GM13976 (cell line): ENCODE measurements at regions not wholly inside any gene's neighbourhood (a gene's known extent, or its start where the extent isn't known, plus 50 kb on each side); places are given as distances from the start of the nearest gene placed in this dataset.

ENCODE experiments used
- DNase-seq: peaks from one replicate; pipeline ENCODE4 v3.0.0; 2012; ENCODE audit warnings: low spot score
- in situ Hi-C: fragments of 300-500 bp; cut with MboI; formaldehyde crosslinking; loops from one replicate; pipeline ENCODE4 v1.12.0; 2022; ENCODE audit warnings: low sequenced_read_pairs, mixed read lengths, inconsistent platforms; ENCODE audit not compliant: unreplicated experiment
- TF ChIP-seq, protein P1 (sequence below): IDR thresholded peaks from 2 replicates; pipeline ENCODE4 v1.5.1; 2012; ENCODE audit warnings: borderline replicate concordance, mild to moderate bottlenecking; ENCODE audit not compliant: insufficient read depth; ENCODE audit errors: extremely low read depth, missing control alignments, control extremely low read depth

DNA sequence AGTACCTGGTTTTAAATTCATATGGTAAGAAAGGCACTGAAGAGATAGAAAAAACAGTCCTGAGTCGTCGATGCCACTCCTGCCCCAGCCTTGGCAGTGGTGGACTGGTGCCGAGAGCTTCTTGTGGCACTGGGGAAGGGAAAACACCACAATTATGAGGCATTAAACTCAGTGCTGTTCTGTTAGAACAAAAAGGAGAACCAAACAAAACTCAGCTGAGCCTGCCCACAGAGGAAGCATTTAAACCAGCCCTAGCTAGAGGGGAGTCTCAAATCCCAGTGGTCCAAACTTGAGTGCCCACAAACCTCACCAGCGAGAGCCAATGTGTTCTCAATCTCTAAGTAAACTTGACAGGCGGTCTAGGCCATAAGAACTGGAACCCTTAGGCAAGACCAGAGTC, 1254.5 kb upstream of the FAM98A start:
- TF ChIP-seq, protein P1, sequence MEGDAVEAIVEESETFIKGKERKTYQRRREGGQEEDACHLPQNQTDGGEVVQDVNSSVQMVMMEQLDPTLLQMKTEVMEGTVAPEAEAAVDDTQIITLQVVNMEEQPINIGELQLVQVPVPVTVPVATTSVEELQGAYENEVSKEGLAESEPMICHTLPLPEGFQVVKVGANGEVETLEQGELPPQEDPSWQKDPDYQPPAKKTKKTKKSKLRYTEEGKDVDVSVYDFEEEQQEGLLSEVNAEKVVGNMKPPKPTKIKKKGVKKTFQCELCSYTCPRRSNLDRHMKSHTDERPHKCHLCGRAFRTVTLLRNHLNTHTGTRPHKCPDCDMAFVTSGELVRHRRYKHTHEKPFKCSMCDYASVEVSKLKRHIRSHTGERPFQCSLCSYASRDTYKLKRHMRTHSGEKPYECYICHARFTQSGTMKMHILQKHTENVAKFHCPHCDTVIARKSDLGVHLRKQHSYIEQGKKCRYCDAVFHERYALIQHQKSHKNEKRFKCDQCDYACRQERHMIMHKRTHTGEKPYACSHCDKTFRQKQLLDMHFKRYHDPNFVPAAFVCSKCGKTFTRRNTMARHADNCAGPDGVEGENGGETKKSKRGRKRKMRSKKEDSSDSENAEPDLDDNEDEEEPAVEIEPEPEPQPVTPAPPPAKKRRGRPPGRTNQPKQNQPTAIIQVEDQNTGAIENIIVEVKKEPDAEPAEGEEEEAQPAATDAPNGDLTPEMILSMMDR = no peak
- in situ Hi-C loops = no loop called here
- no peak for DNase-seq

DNA sequence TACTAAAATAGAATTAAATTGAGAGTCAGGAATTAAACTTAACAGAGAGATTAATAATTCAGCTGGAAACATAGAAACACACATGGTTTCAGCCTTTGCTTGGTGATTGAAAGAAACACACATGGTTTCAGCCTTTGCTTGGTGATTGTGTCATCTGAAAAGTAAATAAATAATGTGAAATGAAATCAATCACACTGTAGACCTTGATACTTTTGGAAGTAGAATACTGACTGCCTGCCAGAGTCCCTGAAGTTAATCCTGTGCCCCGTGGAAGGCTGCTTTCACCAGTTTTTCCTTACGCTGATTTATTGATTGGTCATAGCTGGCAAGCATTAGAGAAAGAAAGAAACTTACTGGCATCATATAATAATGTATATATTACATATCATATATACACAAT, 1252.7 kb upstream of the FAM98A start:
- no peak for DNase-seq
- in situ Hi-C loops = no loop called here

DNA sequence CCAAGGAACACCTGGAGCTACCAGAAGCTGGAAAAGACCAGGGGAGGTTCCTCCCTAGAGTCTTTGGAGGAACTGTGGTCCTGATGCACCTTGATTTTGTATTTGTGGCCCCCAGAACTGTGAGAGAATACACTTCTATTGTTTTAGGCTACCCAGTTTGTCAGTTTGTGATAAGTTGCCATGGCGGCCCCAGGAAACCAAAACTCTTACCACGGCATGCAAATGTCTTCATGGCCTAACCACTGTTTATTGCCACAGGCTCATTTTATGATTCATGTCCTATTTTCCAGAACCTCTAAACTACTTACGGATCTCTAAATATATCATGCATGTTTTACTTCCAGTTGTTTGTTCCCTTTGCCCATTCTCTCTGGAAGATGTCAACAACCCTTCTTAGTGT, 1250.7 kb upstream of the FAM98A start:
- DNase-seq = no peak
- in situ Hi-C loops = no loop called here
- TF ChIP-seq, protein P1 = no peak

More for the DNA sequence above, 1252.7 kb upstream of the FAM98A start:
- TF ChIP-seq, protein P1 = no peak

DNA sequence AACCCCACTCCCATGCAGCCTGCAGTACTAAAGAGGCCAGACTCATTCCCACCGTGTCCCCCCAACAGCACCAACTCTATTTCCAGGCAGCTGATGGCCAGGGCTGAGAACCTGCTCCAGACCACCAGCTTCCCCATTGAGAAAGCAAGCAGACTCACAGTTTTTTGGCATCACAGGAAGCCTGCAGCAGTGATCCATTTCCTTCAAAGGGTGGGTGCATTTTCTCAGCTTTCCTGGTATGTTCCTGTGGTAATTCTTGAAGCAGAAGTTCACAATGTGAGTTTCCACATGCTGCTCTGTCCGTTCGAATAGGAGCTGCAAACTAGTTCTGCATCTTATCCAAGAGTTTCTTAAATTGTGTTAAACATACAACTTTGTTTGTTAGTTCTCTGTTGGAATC, 1249.6 kb upstream of the FAM98A start:
- TF ChIP-seq, protein P1 = no peak
- DNase-seq = no peak
- in situ Hi-C loops = no loop called here

DNA sequence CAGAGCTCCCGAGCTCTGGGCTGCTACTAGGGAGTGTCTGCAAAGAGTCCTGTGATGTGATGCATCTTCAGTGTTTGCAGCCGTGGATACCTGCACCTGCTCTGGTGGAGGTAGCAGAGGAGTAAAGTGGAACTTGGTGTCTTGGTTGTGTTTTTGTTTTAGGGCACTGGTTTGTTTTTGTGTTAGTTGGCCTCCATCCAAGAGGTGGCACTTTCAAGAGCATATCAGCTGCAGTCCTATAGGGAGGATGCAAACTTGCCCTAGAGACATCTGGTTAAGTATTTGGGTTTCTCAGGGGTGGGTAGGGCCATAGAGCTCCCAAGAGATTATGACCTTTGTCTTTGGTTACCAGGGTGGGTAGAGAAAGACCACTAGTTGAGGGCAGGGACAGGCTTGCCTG, 1249.0 kb upstream of the FAM98A start:
- in situ Hi-C loops = no loop called here
- TF ChIP-seq, protein P1 = no peak
- DNase-seq = no peak

DNA sequence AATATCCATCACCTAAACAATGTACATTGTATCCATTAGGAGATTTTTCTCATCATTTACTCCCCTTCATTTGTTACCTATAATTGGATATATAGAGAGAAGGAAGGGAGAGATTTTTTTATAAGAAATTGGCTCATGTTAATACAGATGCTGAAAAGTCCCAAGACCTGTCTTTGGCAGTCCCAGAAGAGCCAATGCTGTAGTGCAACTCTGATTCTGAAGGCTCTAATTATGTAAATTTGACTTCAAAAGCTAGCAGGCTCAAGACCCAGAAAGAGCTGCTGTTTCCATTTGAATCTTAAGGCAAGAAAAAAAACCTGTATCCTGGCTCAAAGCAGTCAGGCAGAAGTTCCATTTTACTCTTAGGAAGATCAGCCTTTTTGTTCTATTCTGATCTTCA, 1245.5 kb upstream of the FAM98A start:
- in situ Hi-C loops = no loop called here
- DNase-seq = no peak

DNA sequence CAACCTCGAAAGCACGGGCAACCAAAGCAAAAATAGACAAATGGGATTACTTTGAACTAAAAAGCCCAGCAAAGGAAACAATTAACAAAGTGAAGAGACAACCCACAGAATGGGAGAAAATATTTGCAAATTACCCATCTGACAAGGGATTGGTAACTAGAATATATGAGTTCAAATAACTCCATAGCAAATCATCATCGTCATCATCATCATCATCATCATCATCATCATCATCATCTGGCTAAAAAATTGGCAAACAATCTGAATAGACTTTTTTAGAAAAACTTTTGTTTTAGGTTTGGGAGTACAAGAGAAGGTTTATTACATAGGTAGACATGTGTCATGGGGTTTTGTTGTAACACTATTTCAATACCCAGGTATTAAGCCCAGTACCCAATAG, 1239.3 kb upstream of the FAM98A start:
- no peak for DNase-seq
- in situ Hi-C loops = no loop called here
- TF ChIP-seq, protein P1 = no peak

More for the DNA sequence above, 1245.5 kb upstream of the FAM98A start:
- TF ChIP-seq, protein P1 = no peak
